Dermis blood vessel endothelial cell (primary cell): ENCODE measurements at regions not wholly inside any gene's neighbourhood (a gene's known extent, or its start where the extent isn't known, plus 50 kb on each side); places are given as distances from the start of the nearest gene placed in this dataset.
"Not testable (repeated sequence)": the region's sequence is repeated elsewhere in the genome, so short reads cannot be mapped to it uniquely, and the experiment has no call there.

Source experiments
- DNase-seq: peaks from one replicate; pipeline ENCODE4 v3.0.0; 2010

DNA sequence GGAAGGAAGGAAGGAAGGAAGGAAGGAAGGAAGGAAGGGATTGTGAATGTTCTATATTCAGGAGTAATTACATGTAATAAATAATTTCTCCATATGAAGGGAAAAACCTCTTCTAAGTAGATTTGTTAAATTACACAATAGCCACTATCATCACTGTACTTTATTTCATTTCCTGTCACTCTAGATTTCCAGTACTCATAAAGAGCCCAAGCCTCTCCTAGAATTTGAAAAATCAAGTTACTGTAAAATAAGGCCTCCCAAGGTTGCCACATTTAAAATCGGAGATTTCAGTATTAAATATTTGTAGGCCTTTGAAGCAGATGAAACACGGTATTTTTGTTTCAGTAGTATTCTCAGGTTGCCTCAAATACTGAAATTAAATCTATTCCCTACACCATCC lies 499.0 kb downstream of the CDH10 start:
- DNase-seq = no peak

DNA sequence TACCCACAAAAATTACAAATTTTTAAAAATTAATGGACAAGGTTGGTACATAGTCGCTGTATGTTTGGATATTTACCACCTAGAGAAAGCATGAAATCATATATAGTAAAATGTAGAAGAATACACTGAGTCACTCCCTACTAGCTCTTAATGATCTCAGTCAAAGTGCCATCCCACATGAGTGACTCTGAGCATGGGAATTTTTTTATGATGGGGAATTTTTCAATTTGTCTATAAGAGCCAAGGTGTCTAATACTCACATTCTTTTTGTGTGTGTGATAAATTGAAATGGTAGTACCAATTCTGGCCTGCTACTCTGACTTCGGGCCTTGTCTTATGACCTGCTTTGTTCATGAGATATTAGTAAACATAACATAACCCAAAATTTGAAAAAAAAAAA lies 483.2 kb downstream of the CDH10 start:
- DNase-seq = no peak

DNA sequence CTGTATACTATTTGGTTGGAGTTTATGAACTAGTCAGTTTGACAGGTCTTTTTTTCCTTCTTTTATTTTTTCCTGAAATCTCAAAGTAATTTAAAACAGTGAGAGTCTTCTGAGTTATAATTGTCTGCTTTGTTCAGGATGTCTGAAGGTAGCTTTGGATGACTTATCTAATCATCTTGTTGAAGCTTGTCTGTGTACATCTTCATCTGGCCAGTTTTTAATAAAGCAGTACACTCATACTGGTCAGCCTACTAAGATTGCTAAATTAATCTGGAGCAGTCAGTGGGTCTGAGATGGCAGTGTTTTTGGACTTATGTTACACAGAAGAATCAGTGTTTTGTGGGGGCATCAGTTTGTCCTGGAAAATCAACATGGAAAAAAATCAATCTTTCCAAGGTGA lies 482.4 kb downstream of the CDH10 start:
- no peak for DNase-seq

DNA sequence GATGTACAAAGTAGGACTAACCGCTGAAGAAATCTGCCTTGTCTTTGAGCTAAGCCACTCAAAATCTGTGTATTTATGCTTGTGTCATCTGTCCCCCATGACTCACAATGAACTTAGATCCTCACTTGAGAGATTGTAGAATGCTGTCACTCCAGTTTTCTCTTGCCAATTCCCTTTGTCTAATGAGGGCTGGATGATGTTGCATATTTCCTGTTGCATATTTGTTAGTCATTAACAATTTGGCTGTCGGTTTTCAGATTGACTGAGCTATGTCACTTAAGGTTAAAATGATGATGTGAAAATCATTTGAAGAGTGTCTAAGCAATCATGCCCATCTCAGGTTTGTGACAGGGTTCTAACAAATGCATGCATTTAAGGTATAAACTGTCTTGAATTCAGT lies 481.7 kb downstream of the CDH10 start:
- no peak for DNase-seq

DNA sequence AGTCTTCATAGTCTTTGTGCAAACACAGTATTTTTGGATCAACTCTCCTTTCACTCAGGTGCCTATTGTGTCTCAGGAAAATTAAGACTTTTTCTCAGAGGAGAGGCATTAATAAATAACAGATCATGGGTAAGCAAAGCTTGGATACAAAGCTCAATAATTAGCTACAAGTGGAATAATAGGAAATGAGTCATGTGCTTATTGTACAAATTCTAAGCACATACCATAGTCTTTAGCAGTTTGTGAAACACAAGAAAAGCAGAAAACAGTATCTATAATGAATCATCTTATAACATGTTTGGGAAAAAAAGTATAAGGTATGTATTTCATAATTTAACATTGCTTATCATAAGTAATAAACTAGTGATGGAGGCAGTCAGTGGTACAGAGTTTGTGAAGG lies 477.0 kb downstream of the CDH10 start:
- no peak for DNase-seq

DNA sequence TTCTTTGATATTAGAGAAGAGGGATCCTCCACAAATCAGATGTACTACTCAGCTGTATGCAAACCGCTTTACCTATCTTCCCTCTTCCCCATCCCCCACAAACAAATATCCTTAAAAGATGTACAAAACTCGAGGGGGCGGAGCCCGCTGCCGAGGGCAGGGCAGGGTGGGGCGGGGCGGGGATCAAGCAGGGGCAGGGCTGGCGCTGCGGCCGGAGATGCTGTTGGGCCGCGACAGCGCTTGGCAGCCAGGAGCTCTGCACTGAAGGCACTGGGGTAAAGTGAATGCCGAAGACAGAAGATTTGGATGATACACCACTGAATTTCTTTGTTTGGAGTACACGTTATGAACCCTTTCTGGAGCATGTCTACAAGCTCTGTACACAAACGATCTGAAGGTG lies 474.8 kb downstream of the CDH10 start:
- no peak for DNase-seq

DNA sequence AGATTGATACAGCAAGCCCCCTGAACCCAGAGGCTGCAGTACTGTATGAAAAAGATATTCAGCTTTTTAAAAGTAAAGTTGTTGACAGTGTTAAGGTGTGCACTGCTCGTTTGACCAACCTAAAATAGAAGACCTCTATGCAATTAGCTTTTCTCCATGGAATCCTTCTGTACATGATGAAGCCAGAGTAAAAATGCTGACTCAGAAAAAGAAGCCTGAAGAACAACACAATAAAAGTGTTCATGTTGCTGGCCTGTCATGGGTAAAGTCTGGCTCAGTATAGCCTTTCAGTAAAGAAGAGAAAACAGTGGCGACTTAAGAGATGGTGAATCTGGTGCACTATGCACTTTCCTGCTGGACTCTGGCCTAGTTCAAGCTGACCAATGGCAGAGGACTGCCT lies 473.8 kb downstream of the CDH10 start:
- not testable (repeated sequence) for DNase-seq

DNA sequence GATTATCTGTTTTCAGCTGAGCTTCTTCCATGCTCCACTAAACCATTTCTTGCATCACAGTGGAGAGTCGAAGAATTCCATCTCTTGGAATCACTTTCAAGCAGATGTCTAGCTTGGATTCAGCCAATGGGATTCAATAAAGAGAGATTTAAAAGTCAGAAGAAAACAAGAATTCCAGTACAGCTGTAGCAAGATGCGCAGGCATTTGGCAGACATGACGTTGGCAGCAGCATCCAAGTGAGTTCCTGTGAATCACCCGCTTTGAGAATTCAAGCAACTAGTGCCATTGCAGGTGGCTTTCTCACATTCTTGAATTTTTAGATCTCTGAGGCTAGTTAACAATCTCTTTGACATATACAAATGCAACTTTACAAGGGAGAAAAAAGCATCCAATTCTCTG lies 467.0 kb downstream of the CDH10 start:
- no peak for DNase-seq

DNA sequence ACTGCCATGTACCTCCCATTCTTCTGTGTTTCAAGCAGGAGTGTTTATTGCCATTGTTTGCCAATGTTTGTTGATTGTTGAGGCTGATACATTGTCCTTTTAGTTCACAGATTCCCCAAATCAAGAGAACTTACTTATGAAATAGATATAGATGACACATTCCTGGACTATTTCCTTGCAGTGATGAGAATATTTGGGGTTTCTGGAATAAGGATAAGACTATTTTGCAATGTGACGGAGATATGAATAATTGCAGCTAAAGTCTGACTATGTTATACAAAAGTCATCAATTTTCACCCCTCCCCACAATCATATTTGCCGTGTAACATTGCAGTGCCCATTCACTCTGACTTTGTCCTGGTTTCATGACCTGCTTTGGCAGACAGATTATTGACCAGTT lies 460.8 kb downstream of the CDH10 start:
- no peak for DNase-seq

DNA sequence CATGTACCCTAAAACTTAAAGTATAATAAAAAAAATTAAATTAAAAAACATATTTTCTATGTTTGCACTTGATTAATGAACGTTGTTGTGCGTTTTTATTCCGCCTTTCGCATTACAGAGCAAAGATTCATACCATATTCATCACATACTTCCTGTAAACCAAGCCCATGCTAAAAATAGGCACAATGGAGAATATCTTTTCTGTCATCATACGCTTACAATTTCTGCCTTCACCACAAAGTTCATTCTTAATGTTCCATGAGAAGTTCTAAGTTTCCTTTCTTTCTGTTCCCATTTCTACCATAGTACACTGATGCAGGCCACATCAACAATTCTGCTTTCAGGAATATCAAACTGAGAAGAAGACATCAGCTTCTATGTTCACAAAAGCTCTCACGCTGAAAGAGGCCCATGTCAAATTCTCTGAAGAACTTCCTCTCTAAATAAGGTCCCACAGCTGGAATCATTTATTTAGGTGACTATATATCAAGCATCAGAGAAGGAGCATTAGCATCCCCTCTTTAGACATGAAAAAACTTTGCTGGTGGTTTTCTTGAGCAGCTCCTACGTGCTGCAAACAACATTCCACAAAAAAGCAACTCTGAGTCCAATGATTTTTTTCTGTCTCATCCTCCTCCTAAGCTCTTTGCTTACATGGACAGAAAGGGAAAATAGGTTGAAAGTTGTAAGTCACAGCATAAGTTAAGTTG lies 456.4 kb downstream of the CDH10 start:
- DNase-seq = no peak

DNA sequence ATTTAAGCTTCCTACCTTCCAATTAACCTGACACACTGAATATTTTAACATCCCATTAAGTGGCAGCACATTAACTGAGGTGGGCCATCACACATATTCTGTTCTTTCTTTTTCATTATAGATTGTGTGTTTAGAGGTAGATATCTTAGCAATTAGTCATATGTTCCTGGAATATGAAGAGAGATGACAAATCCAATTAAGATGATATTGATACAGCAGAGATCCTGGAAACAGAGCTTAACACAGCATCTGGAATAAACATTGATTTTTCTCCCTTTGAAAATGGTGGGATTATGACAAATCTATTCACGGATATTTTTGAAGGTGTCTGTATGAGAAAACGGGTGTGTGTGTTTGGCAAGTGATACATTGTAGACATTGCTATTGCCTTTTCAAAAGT lies 448.0 kb downstream of the CDH10 start:
- DNase-seq = no peak

DNA sequence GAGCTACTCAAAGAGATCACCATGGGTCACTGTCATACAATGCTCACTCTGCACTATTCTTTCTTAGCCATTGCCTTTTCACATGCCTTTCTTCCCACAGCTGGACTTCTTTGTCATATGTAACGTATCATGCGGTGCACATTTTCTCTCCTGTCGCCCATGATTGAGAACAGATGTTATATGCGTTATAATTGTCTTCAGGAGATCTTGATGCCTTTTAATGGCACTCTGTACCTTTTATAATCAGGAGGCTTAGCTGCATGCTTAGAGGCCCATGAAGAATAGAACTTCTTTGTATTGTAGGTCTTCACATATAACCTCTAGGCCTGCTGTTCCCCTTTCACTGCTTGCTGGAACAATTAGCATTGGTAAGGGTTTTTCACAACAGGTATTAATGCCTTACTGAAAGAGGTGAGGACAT lies 436.1 kb downstream of the CDH10 start:
- no peak for DNase-seq

DNA sequence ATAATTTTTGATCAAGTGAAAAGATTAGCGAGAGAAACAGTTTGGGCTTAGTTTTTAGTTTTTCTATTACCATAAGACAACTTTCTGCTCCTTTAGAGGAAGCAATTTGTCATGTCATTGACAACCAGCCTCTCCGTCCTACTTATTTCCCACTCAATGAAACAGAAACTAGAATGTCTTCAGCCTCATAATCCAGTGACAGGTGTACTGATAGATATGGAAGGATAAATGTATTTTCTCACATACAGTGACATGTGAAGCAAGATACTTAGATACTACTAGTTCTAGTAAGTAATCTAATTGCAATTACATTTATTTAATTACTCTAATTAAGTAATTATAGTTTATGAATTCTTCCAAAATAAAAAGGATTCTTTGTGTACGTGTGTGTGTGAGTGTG lies 429.7 kb downstream of the CDH10 start:
- DNase-seq = no peak

DNA sequence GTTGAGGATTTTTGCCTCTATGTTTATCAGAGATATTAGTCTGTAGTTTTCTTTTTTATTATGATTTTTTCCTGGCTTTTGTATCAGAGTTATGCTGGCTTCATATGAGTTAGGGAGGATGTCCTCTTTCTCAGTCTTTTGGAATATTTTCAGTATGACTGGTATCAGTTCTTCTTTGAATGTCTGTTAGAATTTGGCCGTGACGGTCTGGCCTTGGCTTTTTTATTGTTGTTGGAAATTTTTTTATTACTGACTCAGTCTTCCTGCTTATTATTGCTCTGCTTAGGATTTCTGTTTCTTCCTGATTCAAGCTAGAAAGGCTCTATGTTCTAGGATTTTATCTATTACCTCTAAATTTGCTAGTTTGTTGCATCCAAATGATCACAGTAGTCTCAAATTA lies 421.9 kb downstream of the CDH10 start:
- peak; percentile 1 for DNase-seq

DNA sequence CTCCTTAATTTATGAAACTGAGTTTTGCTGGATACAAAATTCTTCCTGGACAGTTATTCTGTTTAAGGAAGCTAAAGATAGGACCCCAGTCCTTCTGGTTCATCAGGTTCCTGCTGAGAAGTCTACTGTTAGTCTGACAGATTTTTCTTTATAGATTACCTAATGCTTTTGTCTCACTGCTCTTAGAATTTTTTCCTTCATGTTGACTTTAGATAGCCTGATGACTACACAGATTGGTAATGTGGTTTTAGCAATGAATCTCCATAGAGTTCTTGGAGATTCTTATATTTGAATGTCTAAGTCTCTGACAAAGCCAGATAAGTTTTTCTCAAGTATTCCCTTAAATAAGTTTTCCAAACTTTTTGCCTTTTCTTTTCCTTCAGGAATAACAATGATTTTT lies 419.7 kb downstream of the CDH10 start:
- no peak for DNase-seq

DNA sequence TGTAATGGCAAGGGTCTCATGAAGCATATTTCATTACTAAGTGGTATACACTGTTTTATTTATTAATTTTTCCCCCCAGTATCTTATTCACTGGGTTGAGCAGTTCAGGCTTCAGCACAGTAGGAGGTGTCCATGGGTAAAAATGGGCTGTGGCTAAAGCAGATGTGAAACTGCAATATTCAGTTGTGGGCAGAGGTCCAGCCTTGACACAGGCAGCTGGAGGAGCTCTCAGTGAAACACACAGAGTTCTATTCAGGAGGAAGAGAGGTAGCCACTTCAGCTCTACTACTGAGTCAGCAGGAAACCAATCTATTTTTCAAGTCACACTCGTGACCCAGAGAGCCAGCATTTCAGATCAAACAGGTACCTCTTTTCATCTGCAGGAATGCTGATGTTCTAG lies 418.3 kb downstream of the CDH10 start:
- no peak for DNase-seq

DNA sequence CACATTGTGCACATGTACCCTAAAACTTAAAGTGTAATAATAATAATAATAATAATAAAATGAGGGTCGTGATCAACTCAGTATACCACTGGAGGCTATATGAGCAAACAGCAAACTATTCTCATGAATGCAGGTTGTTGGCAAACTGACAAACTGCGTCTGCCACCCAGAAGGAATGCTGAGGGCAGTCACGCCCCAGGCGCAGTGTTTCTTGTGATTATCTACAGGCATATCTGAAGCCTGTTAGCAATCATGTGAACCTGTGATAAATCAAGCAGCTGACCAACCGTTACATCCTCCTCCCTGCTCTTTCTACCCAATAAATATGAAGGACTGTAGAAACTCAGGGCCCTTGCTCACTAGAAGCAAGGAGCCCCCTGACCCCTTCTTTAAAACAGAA lies 416.9 kb downstream of the CDH10 start:
- DNase-seq = not testable (repeated sequence)

DNA sequence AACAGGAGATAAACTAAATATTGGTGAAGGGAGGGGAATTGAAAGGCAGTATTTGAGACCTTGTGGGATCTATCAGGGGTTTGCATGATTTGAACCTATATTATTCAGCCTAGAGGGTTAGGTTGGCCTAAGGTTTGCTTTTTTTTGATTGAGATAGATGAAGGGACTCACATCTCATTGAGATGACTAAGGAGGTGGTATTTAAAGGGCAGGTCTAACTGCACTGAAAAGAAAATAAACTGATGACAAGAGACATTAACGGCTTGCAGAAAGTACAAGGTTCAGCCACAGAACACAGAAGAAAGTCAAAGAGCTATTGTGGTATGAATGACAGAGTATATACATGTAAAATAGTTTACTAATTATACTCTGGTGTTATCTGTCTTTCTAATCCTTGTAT lies 412.7 kb downstream of the CDH10 start:
- DNase-seq = no peak

DNA sequence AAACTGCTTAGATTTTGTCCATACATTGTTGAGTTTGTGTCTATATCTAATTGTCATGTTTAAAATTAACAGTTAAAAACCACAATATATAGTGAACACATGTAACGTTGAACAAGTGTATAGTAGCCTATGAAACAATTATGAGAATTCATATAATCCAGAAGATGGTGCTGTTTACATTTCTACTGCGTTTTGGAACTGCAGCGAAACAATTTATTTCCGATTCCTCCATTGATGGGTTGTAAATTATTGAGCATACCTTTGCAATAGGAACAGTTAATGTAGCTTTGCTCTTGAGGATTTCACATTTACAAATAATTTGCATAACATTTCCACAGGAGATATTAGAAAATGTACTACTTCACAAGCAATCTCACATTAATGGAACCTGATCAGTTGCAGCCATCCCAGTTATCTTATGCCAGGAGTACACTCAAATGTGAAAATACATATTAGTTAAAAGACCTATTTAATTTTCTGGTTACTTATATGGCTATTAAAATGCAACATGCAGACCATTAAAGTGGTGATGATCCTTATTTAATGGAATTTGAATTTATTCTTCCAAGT lies 411.8 kb downstream of the CDH10 start:
- no peak for DNase-seq

DNA sequence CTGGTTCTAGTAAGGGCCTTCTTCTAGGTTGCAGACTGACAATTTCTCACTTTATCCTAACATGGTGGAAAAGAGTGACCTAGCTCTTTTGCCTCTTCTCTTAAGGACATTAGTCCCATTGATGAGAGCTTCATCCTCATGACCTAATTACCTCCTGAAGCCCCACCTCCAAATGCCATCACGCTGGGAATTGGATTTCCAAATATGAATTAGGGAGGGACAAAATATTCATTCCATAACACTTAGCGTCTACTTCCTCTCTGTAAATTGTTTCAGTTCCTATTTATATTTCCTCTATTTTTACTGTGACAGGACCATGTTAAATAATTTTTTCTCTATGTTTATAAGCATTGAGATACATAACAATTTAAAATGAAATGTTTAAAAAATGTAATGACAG lies 408.8 kb downstream of the CDH10 start:
- no peak for DNase-seq

DNA sequence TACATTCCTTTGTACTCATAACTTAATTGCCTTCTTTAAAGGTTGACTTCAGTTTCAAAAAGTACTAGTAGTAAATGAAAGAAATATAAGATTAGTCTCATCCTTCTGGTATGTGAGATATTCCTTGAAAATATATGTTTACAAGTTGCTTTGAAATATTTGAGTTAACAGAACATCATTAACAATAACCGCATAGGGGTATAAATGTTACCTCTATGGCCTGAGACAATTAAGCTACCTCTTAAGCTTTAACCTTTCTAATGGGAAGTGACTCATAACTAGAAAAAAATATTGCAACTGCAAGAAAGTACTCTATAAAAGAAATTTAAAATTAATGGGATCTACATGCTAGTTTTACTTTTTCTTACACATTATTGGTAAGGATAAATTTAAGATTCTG lies 399.0 kb downstream of the CDH10 start:
- no peak for DNase-seq

DNA sequence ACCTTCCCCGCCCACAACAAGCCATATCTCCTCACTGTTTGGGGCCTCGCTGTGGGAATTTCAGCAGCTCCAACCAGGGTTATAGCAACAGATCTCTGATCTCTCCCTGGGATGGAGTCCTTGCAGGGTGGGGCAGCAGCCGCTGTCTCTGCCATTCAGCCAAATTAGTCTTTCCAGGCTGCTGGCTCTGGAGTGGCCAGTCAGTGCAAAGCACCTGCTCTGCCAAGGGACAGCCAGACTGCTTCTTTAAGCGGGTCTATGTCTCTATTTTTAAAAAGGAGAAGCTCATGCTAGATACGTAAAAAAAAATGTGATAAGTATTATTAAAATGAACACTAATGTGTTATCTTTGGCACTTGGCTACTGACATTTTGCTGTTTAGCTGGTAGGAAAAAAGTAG lies 380.2 kb downstream of the CDH10 start:
- DNase-seq = no peak

DNA sequence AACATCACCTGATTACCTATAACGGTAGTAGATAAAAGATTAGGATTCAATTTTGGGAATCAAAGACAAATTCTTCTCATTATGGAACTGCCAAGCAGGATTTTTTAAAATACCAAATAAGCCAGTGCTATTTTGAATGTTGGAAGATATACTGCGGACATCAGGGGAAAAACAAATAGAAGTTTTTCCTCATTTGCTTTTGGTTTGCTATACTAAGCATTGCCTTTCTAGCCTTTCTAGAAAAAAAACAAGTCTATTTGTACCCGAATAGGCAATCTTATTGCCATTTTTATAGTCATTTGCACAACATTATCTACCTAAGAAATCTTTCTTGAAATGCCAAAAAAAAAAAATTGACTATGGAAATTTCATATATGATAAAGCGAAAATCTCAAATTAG lies 379.5 kb downstream of the CDH10 start:
- DNase-seq = no peak

DNA sequence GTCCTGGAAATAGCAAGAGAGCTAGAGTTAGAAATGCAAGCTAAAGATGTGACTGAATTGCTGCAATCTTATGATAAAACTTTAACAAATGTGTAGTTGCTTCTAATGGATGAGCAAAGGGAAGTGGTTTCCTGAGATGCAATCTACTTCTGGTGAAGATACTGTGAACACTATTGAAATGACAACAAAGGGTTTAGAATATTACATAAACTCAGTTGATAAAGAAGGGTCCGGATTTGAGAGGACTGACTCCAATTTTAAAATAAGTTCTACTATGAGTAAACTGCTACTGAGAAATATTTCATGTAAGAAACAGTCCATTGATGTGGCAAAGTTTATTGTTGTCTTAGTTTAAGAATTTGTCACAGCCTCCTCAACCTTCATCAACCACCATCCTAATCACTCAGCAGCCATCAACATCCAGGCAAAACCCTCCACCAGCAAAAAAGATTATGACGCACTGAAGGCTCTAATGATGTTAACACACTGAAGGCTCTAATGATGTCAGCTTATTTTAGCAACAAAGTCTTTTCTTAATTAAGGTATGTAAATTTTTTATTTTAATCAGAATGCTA lies 376.2 kb downstream of the CDH10 start:
- no peak for DNase-seq

DNA sequence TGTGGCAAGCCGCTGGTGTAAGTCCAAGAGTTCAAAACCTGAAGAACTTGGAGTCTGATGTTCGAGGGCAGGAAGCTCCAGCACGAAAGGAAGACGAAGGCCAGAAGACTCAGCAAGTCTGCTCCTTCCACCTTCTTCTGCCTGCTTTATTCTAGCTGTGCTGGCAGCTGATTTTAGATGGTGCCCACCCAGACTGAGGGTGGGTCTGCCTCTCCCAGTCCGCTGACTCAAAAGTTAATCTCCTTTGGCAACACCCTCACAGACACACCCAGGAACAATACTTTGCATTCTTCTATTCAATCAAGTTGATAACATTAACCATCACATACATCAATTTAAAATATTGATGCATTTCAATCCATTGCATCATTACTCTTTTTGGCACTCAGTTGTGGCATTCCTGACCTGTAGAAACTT lies 373.1 kb downstream of the CDH10 start:
- DNase-seq = not testable (repeated sequence)
